Pons (tissue), 1 donor: ENCODE measurements at regions not wholly inside any gene's neighbourhood (a gene's known extent, or its start where the extent isn't known, plus 50 kb on each side); places are given as distances from the start of the nearest gene placed in this dataset.
"Not testable (repeated sequence)": the region's sequence is repeated elsewhere in the genome, so short reads cannot be mapped to it uniquely, and the experiment has no call there.

Source experiments
- DNase-seq: peaks from one replicate; pipeline ENCODE4 v3.0.0-alpha.2; 2016; ENCODE audit warnings: low spot score

DNA sequence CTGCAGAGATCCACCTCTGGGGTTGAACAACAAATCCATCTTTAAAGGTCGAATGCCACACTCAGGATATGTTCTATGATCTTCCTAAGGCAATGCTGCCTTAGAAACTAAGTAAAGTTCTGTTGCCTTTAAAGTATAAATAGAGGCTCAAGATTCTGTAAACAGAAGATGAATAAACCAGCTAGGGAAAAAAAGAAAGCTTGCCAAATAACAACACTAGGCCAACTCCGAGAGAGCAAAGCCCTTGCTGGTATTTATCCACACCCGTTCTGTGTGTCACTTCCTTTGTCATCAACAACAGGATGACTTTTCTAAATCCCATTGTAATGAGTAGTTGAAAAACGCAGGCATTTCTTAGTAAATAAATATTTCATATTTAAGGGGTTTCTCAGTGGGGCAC is 330.0 kb upstream of the GLI3 start:
- DNase-seq, result no peak

DNA sequence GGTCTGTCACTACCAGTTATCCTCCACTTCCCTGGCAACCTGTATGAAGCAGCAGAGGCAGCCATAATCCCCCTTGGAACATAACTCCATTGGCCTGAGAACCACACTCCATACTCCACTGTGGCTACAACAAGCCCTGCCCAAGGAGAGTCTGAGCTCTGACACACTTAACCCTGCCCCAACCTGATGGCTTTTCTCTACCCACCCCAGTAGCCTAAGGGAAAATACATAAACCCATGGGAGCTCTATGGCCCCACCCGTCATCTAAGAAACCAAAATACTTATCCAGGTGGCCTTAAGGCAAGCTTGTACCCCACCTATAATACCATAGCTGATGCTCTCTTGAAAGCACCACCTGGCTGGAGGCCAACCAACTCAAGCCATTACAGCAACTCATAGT is 324.8 kb upstream of the GLI3 start:
- no peak for DNase-seq

DNA sequence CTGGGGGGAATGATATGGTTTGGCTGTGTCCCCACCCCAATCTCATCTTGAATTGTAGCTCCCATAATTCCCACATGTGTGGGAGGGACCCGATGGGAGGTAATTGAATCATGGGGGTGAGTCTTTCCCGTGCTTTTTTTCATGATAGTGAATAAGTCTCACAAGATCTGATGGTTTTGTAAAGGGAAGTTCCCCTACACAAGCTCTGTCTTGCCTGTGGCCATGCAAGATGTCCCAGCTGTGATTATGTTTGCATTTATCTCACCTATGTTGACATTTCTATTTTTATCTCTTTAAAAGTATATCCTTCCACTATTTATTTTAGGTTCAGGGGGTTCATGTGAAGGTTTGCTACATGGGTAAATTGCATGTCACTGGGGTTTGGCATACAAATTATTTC is 323.9 kb upstream of the GLI3 start:
- no peak for DNase-seq

- not testable (repeated sequence) for DNase-seq
Measured at GRCh38 chr7:42554932-42555331, 317.9 kb upstream of the GLI3 start.

- no peak for DNase-seq
Measured at GRCh38 chr7:42552227-42552626, 315.2 kb upstream of the GLI3 start.

- no peak for DNase-seq
Measured at GRCh38 chr7:42550706-42551470, 313.9 kb upstream of the GLI3 start.

- no peak for DNase-seq
Measured at GRCh38 chr7:42549866-42550485, 313.0 kb upstream of the GLI3 start.

DNA sequence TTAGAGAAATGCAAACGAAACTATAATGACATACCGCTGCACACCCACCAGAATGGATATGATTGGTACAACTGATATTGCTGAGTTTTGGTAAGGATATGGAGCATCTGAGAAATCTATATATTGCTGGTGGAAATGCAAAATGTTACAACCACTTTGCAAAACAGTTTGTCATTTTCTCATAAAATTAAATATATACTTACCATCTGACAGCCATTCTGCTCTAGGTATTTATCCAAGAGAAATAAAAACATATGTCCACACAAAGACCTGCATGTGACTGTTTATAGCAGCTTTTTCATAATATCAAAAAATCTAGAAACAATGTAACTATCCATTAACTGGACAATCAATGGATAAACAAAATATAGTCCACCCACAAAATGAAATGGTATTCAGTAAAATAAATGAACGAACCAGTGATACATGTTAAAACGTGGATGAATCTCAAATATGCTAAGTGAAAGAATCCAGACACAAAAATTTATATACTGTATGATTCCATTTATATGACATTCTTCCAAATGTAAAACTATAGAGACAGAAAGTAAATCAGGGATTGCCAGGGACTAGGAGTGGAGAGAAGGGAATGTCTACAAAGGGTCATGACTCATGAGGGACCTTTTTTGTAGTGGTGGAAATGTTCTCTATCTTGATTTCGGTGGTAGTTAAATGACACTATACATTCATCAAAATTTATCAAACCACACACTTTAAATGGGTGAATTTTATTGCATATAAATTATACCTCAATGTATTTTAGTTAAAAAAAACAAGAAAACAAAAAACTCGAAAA is 312.0 kb upstream of the GLI3 start:
- no peak for DNase-seq

DNA sequence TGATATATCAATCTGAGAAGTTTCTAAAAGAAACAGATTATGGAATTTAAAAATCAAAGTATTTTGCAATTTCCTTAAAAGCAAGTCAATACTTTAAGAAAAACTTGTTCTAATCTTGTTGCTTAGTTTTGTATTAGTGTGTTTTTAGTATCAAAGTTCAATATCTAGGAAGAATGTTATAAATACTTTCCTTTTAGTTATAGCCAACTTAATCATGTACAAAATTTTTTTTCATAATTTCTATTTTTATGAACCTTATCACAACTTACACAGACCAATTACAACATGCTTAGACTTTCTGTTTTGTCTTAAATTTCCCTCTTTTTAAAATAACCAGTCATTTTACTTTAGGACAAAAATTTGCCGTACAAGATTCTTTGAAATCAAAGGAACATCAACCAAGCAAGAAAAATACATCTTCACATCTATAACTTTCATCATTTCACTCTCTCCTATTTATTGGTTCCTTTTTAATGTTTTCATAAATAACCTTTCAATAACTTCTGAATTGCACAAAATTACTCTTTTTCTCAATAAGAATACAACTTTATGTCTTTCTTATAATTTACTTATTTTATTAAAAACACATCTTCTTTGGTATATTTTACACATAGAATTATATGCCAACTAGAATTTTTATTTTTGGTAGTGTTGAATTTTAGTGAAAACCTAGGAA is 308.2 kb upstream of the GLI3 start:
- no peak for DNase-seq

- no peak for DNase-seq
Measured at GRCh38 chr7:42543953-42544352, 306.9 kb upstream of the GLI3 start.

- DNase-seq, result not testable (repeated sequence)
Measured at GRCh38 chr7:42542446-42542845, 305.4 kb upstream of the GLI3 start.

GRCh38 chr7:42534441-42534840 is 297.4 kb upstream of the GLI3 start:
- no peak for DNase-seq

DNA sequence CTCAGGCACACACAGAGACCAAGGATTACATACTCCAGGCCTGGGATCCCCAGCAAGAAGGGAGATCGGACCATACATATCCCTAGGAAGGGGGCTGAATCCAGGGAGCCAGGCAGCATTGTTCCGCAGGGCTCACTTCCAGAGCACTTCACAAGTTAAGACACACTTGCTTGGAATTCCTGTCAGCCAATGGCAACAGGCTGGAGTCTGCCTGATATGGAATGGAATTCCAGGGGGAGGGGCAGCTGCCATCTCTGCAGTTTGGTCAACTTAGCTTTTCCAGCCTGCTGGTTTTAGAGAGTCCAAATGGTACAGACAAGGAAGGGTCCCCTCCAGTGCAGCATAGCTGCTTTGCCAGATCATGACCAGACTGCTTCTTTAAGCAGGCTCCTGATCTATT is 290.0 kb upstream of the GLI3 start:
- DNase-seq, result no peak

DNA sequence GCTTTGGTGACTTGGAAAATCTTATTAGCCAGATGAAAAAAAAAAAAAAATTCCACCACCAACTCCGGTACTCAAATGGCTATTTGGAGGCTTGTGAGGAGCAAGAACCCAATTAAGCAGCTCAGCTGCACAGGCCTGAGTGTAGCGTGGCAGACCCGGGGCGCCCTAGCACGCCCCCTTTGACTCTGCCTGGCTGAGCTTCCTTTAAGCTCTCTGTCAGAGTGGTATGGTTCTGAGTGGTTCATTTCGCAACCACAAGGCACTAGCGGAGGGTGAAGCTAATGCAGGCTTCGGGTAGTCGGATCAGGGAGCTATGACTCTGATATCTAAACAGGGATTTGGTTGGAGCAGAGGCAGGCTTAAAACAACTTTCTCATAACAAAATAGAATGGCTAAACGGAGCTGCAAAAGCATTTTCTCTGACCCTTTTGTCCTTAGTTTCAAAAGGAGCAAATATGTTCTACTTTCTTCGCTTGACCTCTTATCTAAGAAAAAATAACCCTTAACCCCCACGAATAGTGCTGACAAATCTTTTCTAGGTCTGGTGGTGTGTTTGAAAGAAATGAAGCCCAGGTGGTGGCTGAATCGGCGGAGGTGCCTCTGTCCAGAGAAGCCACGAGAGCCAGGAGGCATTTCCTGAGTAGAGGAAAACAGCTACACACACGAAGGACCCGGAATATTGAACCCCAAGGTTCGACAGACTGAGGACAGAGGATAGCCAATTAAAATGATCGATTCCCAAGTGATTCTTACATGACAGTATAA is 285.4 kb upstream of the GLI3 start:
- DNase-seq, result no peak

GRCh38 chr7:42511027-42511426 is 274.0 kb upstream of the GLI3 start:
- no peak for DNase-seq

DNA sequence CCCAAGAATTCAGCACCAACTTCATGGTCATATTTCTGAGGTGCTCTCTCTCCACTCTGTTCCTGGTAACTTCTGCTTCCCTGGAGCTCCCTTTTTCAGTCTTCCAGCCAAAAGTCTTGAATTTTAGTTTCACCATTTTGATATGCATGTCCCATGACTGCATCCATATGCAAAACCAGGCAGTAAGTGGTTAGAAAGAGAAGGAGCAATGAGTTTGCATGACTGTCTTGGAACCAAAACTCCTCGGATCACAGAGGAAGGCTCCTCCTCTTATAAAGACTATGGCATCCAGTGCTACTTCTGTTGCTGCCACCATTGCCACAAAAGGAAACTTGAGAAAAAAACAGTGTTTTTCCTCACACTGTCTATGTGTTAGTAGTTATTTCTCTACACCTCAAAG is 269.1 kb upstream of the GLI3 start:
- no peak for DNase-seq

- DNase-seq, result no peak
Measured at GRCh38 chr7:42502022-42502421, 265.0 kb upstream of the GLI3 start.

- DNase-seq, result no peak
Measured at GRCh38 chr7:42495256-42495655, 258.2 kb upstream of the GLI3 start.

GRCh38 chr7:42494736-42495135 is 257.7 kb upstream of the GLI3 start:
- no peak for DNase-seq

GRCh38 chr7:42494199-42494710 is 257.2 kb upstream of the GLI3 start:
- DNase-seq, result no peak

DNA sequence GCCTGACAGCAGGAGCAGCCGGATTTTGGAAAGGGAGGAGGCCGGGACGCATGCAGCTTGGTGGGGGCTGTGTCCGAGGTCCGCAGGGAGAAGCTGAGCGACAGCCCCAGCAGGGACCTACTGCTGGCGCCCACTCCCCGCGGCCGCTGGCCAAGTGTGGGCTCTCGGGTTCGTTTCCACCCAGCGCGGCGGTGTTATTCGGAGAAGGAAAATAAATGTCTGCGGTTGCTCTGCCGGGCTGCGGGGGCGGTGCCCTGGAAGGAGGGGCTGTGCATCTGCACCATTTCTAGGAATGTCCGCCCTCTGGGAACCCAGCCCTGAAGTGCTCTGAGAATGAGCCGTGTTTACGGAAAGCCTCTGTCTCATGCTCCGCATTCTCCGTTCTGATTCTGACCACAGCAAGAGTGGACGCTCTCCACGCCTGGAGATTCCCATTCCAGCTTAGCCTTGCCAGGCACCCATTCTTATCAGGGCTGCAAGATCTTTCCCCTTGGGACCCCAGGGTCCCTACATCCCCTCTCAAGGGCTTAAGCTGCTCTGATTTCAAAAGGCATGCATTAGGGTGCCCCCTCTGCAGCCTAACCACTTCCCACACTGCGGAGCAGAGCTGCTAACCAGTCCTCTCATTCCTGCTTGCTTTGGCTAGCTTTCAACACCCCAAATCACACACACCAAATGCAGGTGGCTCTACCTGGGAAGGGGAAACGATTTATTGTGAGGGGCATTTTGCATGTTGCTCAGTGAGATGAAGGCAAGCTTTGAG is 256.6 kb upstream of the GLI3 start:
- DNase-seq, result peak; percentile 11
